ENCODE measurements at regions not wholly inside any gene's neighbourhood (a gene's known extent, or its start where the extent isn't known, plus 50 kb on each side); places are given as distances from the start of the nearest gene placed in this dataset.

- TF ChIP-seq CTCF (IDR thresholded peaks at IDR 0.05), result no peak
- no peak for TF ChIP-seq REST (IDR thresholded peaks at IDR 0.05; ENCODE audit: insufficient read depth in 1 of 2, low read depth in 2 of 2, low read length in 1 of 2)
- TF ChIP-seq SIN3A (IDR thresholded peaks at IDR 0.05; ENCODE audit: borderline replicate concordance, insufficient read depth, low read depth, low read length), result no peak
- TF ChIP-seq TCF7L2 (IDR thresholded peaks at IDR 0.05; ENCODE audit: low read depth, low read length), result no peak
These were observed 346.8 kb upstream of the CNR1 start for GRCh38 chr6:88512951-88513350.
